ENCODE measurements at regions not wholly inside any gene's neighbourhood (a gene's known extent, or its start where the extent isn't known, plus 50 kb on each side); places are given as distances from the start of the nearest gene placed in this dataset.
"Not testable (repeated sequence)": the region's sequence is repeated elsewhere in the genome, so short reads cannot be mapped to it uniquely, and the experiment has no call there.

GRCh38 chr22:49349181-49349835, 478.4 kb downstream of the BRD1 start:
- no peak for DNase-seq (ENCODE audit: low read depth)

- no peak for DNase-seq (ENCODE audit: low read depth)
These were observed 479.0 kb downstream of the BRD1 start for GRCh38 chr22:49348631-49349030.

- no peak for DNase-seq (ENCODE audit: low read depth)
These were observed 480.3 kb downstream of the BRD1 start for GRCh38 chr22:49347376-49347775.

- DNase-seq (ENCODE audit: low read depth), result no peak
These were observed 481.8 kb downstream of the BRD1 start for GRCh38 chr22:49345896-49346295.

GRCh38 chr22:49344656-49345055, 483.0 kb downstream of the BRD1 start:
- no peak for DNase-seq (ENCODE audit: low read depth)

GRCh38 chr22:49344161-49344560, 483.5 kb downstream of the BRD1 start:
- no peak for DNase-seq (ENCODE audit: low read depth)

GRCh38 chr22:49340406-49340805, 487.3 kb downstream of the BRD1 start:
- no peak for DNase-seq (ENCODE audit: low read depth)

GRCh38 chr22:49336483-49336882, 491.2 kb downstream of the BRD1 start:
- not testable (repeated sequence) for DNase-seq (ENCODE audit: low read depth)

GRCh38 chr22:49334976-49335375, 492.7 kb downstream of the BRD1 start:
- no peak for DNase-seq (ENCODE audit: low read depth)

GRCh38 chr22:49334449-49334789, 493.3 kb downstream of the BRD1 start:
- DNase-seq (ENCODE audit: low read depth), result no peak

- DNase-seq (ENCODE audit: low read depth), result no peak
These were observed 494.5 kb downstream of the BRD1 start for GRCh38 chr22:49333206-49333605.

- DNase-seq (ENCODE audit: low read depth), result no peak
These were observed 495.0 kb downstream of the BRD1 start for GRCh38 chr22:49332691-49333090.

- no peak for DNase-seq (ENCODE audit: low read depth)
These were observed 495.8 kb downstream of the BRD1 start for GRCh38 chr22:49331878-49332277.

- DNase-seq (ENCODE audit: low read depth), result no peak
These were observed 496.4 kb downstream of the BRD1 start for GRCh38 chr22:49331223-49331815.

- no peak for DNase-seq (ENCODE audit: low read depth)
These were observed 497.1 kb downstream of the BRD1 start for GRCh38 chr22:49330421-49331222.

GRCh38 chr22:49329636-49330035, 498.0 kb downstream of the BRD1 start:
- no peak for DNase-seq (ENCODE audit: low read depth)

GRCh38 chr22:49328630-49329405, 498.9 kb downstream of the BRD1 start:
- no peak for DNase-seq (ENCODE audit: low read depth)

- DNase-seq (ENCODE audit: low read depth), result no peak
These were observed 499.6 kb downstream of the BRD1 start for GRCh38 chr22:49328118-49328475.

- DNase-seq (ENCODE audit: low read depth), result no peak
These were observed 500.1 kb downstream of the BRD1 start for GRCh38 chr22:49327411-49328117.

GRCh38 chr22:49326558-49326957, 501.1 kb downstream of the BRD1 start:
- DNase-seq (ENCODE audit: low read depth), result no peak

- DNase-seq (ENCODE audit: low read depth), result no peak
These were observed 501.9 kb downstream of the BRD1 start for GRCh38 chr22:49325531-49326395.
